ENCODE measurements at regions not wholly inside any gene's neighbourhood (a gene's known extent, or its start where the extent isn't known, plus 50 kb on each side); places are given as distances from the start of the nearest gene placed in this dataset.

- TF ChIP-seq CTCF (conservative IDR thresholded peaks at IDR 0.05; ENCODE audit: control insufficient read depth, insufficient read depth, low read depth, low read length) = no peak
- no peak overlapping the region for H3K4me3 ChIP-seq (ENCODE audit: control insufficient read depth, low read depth, low read length)
- DNase-seq (ENCODE audit: low read depth) = peak; percentile 96
These were observed 75.0 kb upstream of the DUSP10 start for GRCh38 chr1:221816899-221817298.

- H3K4me3 ChIP-seq (ENCODE audit: control insufficient read depth, low read depth, low read length) = no peak overlapping the region
- DNase-seq (ENCODE audit: low read depth) = no peak
- no peak for TF ChIP-seq CTCF (conservative IDR thresholded peaks at IDR 0.05; ENCODE audit: control insufficient read depth, insufficient read depth, low read depth, low read length)
These were observed 73.8 kb upstream of the DUSP10 start for GRCh38 chr1:221815660-221816059.

- TF ChIP-seq CTCF (conservative IDR thresholded peaks at IDR 0.05; ENCODE audit: control insufficient read depth, insufficient read depth, low read depth, low read length) = no peak
- DNase-seq (ENCODE audit: low read depth) = no peak
These were observed 72.0 kb upstream of the DUSP10 start for GRCh38 chr1:221813887-221814286.

GRCh38 chr1:221812905-221813597, 71.2 kb upstream of the DUSP10 start:
- TF ChIP-seq CTCF (conservative IDR thresholded peaks at IDR 0.05; ENCODE audit: control insufficient read depth, insufficient read depth, low read depth, low read length) = no peak

More at GRCh38 chr1:221813887-221814286, 72.0 kb upstream of the DUSP10 start:
- H3K4me3 ChIP-seq (ENCODE audit: control insufficient read depth, low read depth, low read length) = no peak overlapping the region

GRCh38 chr1:221812088-221812752, 70.3 kb upstream of the DUSP10 start:
- TF ChIP-seq CTCF (conservative IDR thresholded peaks at IDR 0.05; ENCODE audit: control insufficient read depth, insufficient read depth, low read depth, low read length) = no peak
- DNase-seq (ENCODE audit: low read depth) = no peak
- H3K4me3 ChIP-seq (ENCODE audit: control insufficient read depth, low read depth, low read length) = no peak overlapping the region

More at GRCh38 chr1:221812905-221813597, 71.2 kb upstream of the DUSP10 start:
- no peak overlapping the region for H3K4me3 ChIP-seq (ENCODE audit: control insufficient read depth, low read depth, low read length)
- DNase-seq (ENCODE audit: low read depth) = no peak

GRCh38 chr1:221810406-221810805, 68.5 kb upstream of the DUSP10 start:
- H3K4me3 ChIP-seq (ENCODE audit: control insufficient read depth, low read depth, low read length) = no peak overlapping the region
- DNase-seq (ENCODE audit: low read depth) = peak; percentile 73
- TF ChIP-seq CTCF (conservative IDR thresholded peaks at IDR 0.05; ENCODE audit: control insufficient read depth, insufficient read depth, low read depth, low read length) = no peak

Measured in fibroblast of mammary gland (primary cell).